ENCODE measurements at regions not wholly inside any gene's neighbourhood (a gene's known extent, or its start where the extent isn't known, plus 50 kb on each side); places are given as distances from the start of the nearest gene placed in this dataset.

- Histone ChIP-seq H2AK9ac (replicated peaks; ENCODE audit: low read depth, low read length, poor library complexity) (no peak overlapping the region), H2BK15ac (ENCODE audit: low read depth, low read length) (no peak overlapping the region), H3K4me3 (ENCODE audit: insufficient read depth, low read depth, low read length) (no peak overlapping the region), H2AK5ac (ENCODE audit: low read depth, low read length) (no peak overlapping the region), H3K9me1 (ENCODE audit: insufficient read depth, low read length) (no peaks in the 10 kb centered on the region), H3K23ac (ENCODE audit: low read depth, low read length) (no peak overlapping the region), H3K4me1 (ENCODE audit: control insufficient read depth, insufficient read depth, low read length) (no peaks in the 10 kb centered on the region), H3K18ac (ENCODE audit: low read depth, low read length) (no peak overlapping the region), H3K4ac (ENCODE audit: low read depth, low read length) (no peak overlapping the region), H3K36me3 (ENCODE audit: control insufficient read depth, insufficient read depth, low read length) (no peaks in the 10 kb centered on the region), H3K14ac (replicated peaks; ENCODE audit: low read depth, low read length) (no peak overlapping the region), H4K8ac (ENCODE audit: low read depth in 2 of 2, low read length in 2 of 2) (no peak overlapping the region), H3K9ac (ENCODE audit: low read depth, low read length) (no peak overlapping the region), H3K9me3 (ENCODE audit: control insufficient read depth, insufficient read depth, low read length) (peaks cover 6% of the 10 kb centered on the region), H3K4me2 (ENCODE audit: low read depth, low read length) (no peak overlapping the region), H4K5ac (ENCODE audit: low read depth, low read length) (no peak overlapping the region), H3K27ac (ENCODE audit: insufficient read depth, low read length) (no peak overlapping the region), H4K91ac (ENCODE audit: insufficient read depth, low read depth, low read length) (no peak overlapping the region), H3K79me1 (ENCODE audit: low read depth in 1 of 2, low read length in 2 of 2) (no peaks in the 10 kb centered on the region), H2BK5ac (ENCODE audit: low read depth, low read length, poor library complexity, severe bottlenecking) (no peak overlapping the region), H3K56ac (ENCODE audit: extremely low read depth, insufficient read depth, low read length) (no peak overlapping the region), H3K27me3 (ENCODE audit: control insufficient read depth, insufficient read depth, low read length) (no peaks in the 10 kb centered on the region), H2BK20ac (ENCODE audit: low read depth, low read length) (no peak overlapping the region), H2BK120ac (ENCODE audit: low read depth, low read length) (no peak overlapping the region), H4K20me1 (ENCODE audit: insufficient read depth, low read length) (no peaks in the 10 kb centered on the region), H2AFZ (replicated peaks; ENCODE audit: low read length, poor library complexity) (no peak overlapping the region)
- no TSS peak for BruUV-seq (replicated peaks)
- CTCF ChIA-PET, result no interaction called here
- in situ Hi-C loops (cut with MboI; ENCODE audit: low sequenced_read_pairs), result no loop called here
- DNase-seq (no peak), ATAC-seq (ENCODE audit: low read depth) (no peak)
- dilution Hi-C loops (cut with HindIII; ENCODE audit: low sequenced_read_pairs, unreplicated experiment), result no loop called here
- POLR2A ChIA-PET (ENCODE audit: unreplicated experiment), result no interaction called here
- intact Hi-C loops (cut with micrococcal nuclease), result no loop called here
- TF ChIP-seq FOS (IDR thresholded peaks at IDR 0.05; ENCODE audit: low read depth, low read length) (no peak), MXI1 (IDR thresholded peaks at IDR 0.05; ENCODE audit: borderline replicate concordance, low read depth, low read length) (no peak)
- WGBS, 2 experiments (ENCODE audit: extremely low coverage in 2 of 2, insufficient read length in 1 of 2), result no CpG with 5 or more reads among the region's 2 CpGs
Measured at GRCh38 chr2:22694300-22694699, 690.7 kb upstream of the KLHL29 start.

Data from IMR-90 (cell line).